HG03460 (cell line): ENCODE measurements at regions not wholly inside any gene's neighbourhood (a gene's known extent, or its start where the extent isn't known, plus 50 kb on each side); places are given as distances from the start of the nearest gene placed in this dataset.

Source experiments
- ATAC-seq: cut with Tn5 transposase; IDR thresholded peaks from one replicate; pipeline ENCODE4 v1.9.1; 2021; ENCODE audit not compliant: unreplicated experiment

DNA sequence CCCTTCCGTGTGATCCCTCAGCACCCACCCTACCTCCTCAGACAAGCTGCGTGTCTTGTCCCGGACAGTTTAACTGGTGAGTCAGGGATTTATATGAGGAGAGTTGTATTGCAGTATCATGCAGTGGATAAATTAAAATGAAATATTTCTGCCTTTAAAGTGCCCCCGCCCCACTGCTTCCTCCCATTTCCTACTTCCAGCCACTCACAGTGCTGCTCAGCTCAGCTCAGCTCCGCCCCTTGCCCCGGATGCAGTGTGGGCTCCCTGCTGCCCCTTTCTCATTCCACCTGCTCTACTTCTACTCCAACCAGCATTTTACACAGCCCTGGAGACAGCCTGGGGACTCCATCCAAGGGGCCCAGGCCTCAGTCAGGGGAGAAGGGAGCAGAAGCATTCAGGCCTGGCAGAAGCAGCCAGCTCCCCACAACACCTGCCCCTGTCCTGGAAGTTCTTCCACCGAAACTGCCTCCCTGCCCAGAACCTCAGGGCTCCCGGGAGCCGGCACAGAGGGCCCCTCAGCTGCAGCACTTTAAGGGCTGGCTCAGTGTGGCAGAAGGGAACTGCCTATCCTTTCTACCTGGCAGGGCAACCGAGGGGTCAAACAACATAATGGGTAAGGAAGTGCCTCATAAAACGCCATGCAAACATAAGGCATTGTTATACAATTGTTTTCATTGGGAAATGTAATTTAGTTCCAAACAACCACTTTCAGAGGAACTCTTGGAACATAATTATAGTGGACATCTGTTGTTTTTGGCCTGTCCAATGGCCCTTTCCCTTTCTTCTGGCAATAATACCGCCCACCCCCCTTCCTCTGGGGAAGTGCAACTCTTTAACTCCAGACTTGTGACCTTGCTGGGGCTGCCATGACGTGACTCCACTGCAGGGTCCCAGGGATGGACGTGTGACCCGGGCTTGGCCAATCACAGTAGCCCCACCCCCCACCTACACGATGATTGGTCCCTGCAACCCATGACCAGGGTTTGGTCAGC is 102.3 kb downstream of the LIPG start:
- no peak for ATAC-seq

- ATAC-seq: no peak
Observed at GRCh38 chr18:49662506-49662905, 100.6 kb downstream of the LIPG start.

DNA sequence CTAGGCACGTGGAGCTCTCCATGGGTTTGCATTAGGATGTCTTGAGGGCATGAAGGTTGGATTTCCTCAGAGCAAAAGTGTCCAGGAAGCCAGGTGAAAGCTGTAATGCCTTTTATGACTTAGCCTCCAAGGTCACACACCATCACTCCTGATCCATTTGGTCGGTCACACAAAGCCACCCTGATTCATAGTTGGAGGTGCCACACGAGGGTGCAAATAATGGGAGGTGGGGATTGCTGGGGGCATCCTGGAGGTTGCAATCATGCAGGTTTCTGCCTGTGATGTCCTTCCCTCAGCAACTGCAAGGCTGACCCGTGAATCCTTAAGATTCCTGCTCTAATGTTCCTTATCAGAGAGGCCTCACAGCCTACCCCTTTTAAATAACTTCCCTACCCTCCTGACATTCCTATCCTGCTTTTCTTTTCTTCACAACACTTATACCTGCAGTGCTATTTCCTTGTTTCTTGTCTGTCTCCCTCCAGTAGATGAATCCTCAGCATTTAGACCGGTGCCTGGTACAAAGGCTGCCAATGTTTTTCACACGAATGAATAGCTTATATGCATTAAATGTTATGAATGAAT is 97.1 kb downstream of the LIPG start:
- ATAC-seq: no peak

- no peak for ATAC-seq
Observed at GRCh38 chr18:49656073-49656692, 94.3 kb downstream of the LIPG start.

- ATAC-seq: no peak
Observed at GRCh38 chr18:49655266-49656072, 93.6 kb downstream of the LIPG start.

GRCh38 chr18:49654347-49654746 is 92.5 kb downstream of the LIPG start:
- ATAC-seq: no peak

GRCh38 chr18:49652881-49653724 is 91.2 kb downstream of the LIPG start:
- ATAC-seq: no peak

DNA sequence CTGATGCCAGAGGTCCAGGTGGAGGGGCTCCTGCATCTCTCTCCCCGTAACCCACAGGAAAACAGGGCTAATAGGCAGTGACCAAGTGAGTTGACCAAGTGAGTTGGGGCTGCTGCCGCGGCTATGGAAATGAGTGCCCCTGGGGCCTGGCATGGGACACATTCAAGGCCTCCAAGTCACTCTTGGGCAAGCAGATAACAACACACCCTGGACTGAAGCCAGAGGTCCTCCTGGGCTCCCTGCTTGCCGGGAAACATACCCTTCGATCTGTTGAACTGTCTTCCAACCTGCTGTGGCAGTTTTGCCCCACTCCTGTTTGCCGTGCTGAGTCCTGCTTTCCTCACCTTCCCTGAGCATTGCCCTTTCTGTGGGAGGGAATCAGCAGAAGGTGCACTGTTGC is 89.2 kb downstream of the LIPG start:
- no peak for ATAC-seq

DNA sequence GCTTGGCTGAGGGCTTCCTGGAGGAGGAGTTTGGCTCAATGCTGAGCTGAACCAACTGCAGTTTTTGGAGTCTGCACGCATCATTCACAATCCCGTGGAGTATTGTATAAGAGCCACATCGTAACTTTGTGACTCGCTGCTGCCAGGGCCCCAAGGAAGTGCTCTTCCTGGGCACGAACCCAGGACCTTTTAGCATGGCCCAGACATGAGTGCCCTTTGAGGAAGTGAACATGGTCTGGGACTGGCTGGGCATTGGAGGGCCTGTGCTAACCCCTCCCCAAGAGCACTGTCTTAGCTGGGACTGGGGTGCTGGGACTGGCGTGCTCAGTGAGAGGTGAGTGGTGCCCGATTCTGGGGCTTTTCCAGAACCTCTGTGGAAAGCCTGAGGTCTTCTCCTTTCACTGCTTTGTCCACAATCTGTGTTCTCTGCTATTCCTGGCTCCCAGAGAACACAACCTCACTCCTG is 88.6 kb downstream of the LIPG start:
- no peak for ATAC-seq

GRCh38 chr18:49648811-49649210 is 87.0 kb downstream of the LIPG start:
- ATAC-seq: no peak
